Endothelial cell of umbilical vein (primary cell): ENCODE measurements at regions not wholly inside any gene's neighbourhood (a gene's known extent, or its start where the extent isn't known, plus 50 kb on each side); places are given as distances from the start of the nearest gene placed in this dataset.

Source experiments
- EZH2 ChIP-seq: IDR thresholded peaks from 2 replicates; pipeline ENCODE4 v1.6.1; 2012; ENCODE audit warnings: borderline replicate concordance, low read depth, mild to moderate bottlenecking, moderate library complexity, low read length, inconsistent platforms; ENCODE audit not compliant: severe bottlenecking
- FOS ChIP-seq: IDR thresholded peaks from 2 replicates; pipeline ENCODE4 v1.6.1; 2011; ENCODE audit warnings: mild to moderate bottlenecking, low read length, moderate library complexity, borderline replicate concordance; ENCODE audit not compliant: insufficient read depth
- GATA2 ChIP-seq: IDR thresholded peaks from 2 replicates; pipeline ENCODE4 v1.7.0; 2011; ENCODE audit warnings: low read depth, mild to moderate bottlenecking, moderate library complexity, mixed read lengths, low read length; ENCODE audit not compliant: insufficient read length, insufficient read depth
- JUN ChIP-seq: IDR thresholded peaks from 2 replicates; pipeline ENCODE4 v1.6.1; 2011; ENCODE audit warnings: borderline replicate concordance, low read depth; ENCODE audit not compliant: insufficient read length, insufficient read depth
- MYC ChIP-seq: IDR thresholded peaks from one replicate; pipeline ENCODE4 v1.6.1; 2011; ENCODE audit warnings: mild to moderate bottlenecking, low read depth, low read length
- POLR2A ChIP-seq: IDR thresholded peaks from 2 replicates; pipeline ENCODE4 v1.6.1; 2012; ENCODE audit warnings: low read depth, mild to moderate bottlenecking, control low read depth, low read length
- POLR2AphosphoS5 ChIP-seq: IDR thresholded peaks from 2 replicates; pipeline ENCODE4 v1.6.1; 2012; ENCODE audit warnings: low read depth, mild to moderate bottlenecking, control low read depth, low read length, moderate library complexity; ENCODE audit not compliant: insufficient read depth
- TF ChIP-seq, protein P1 (sequence below), 2 donors: IDR thresholded peaks; 1 replicate in 1 of 2; 2 replicates in 1 of 2; pipeline ENCODE4 v1.5.1; 2011; ENCODE audit warnings: low read length in 2 of 2, mild to moderate bottlenecking in 2 of 2, moderate library complexity in 2 of 2, control low read depth in 1 of 2, inconsistent platforms in 1 of 2, low read depth in 1 of 2; ENCODE audit not compliant: insufficient read depth in 1 of 2; ENCODE audit errors: extremely low read depth in 1 of 2
- TF ChIP-seq, protein P2 (sequence below): IDR thresholded peaks from 2 replicates; pipeline ENCODE4 v1.6.1; 2011; ENCODE audit not compliant: insufficient read depth, insufficient read length

DNA sequence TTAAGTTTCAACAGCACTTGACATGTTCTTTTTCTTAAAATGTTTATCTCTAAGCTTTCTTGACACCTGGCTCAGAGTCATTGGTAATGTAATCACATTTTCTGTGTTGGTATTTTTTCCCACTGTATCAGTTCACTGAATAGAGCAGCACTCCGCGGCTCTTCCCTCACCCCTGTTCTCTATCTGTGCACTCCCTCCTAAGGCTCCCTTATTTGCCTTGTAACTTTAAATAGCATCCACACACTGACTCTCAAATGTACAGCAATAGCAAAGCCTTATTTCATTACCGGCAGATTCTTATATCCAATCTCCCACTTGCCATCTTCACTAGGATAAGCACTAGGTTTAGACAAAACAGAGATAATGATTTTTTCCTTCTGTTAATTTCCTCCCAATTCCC, 935.5 kb upstream of the SLC10A2 start:
- TF ChIP-seq, protein P1, sequence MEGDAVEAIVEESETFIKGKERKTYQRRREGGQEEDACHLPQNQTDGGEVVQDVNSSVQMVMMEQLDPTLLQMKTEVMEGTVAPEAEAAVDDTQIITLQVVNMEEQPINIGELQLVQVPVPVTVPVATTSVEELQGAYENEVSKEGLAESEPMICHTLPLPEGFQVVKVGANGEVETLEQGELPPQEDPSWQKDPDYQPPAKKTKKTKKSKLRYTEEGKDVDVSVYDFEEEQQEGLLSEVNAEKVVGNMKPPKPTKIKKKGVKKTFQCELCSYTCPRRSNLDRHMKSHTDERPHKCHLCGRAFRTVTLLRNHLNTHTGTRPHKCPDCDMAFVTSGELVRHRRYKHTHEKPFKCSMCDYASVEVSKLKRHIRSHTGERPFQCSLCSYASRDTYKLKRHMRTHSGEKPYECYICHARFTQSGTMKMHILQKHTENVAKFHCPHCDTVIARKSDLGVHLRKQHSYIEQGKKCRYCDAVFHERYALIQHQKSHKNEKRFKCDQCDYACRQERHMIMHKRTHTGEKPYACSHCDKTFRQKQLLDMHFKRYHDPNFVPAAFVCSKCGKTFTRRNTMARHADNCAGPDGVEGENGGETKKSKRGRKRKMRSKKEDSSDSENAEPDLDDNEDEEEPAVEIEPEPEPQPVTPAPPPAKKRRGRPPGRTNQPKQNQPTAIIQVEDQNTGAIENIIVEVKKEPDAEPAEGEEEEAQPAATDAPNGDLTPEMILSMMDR (IDR thresholded peaks at IDR 0.05; ENCODE audit: extremely low read depth in 1 of 2, insufficient read depth in 1 of 2, low read depth in 1 of 2, low read length in 2 of 2) = no peak
- TF ChIP-seq POLR2A (no peak), MYC (no peak), EZH2 (no peak), POLR2AphosphoS5 (no peak), GATA2 (no peak), JUN (no peak), FOS (no peak)
- TF ChIP-seq, protein P2, sequence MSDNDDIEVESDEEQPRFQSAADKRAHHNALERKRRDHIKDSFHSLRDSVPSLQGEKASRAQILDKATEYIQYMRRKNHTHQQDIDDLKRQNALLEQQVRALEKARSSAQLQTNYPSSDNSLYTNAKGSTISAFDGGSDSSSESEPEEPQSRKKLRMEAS = no peak
